HG03060 (cell line): ENCODE measurements at regions not wholly inside any gene's neighbourhood (a gene's known extent, or its start where the extent isn't known, plus 50 kb on each side); places are given as distances from the start of the nearest gene placed in this dataset.
"Not testable (repeated sequence)": the region's sequence is repeated elsewhere in the genome, so short reads cannot be mapped to it uniquely, and the experiment has no call there.

ENCODE experiments used
- ATAC-seq: cut with Tn5 transposase; IDR thresholded peaks from one replicate; pipeline ENCODE4 v1.9.1; 2021; ENCODE audit warnings: low read depth, moderate number of reproducible peaks; ENCODE audit not compliant: unreplicated experiment

DNA sequence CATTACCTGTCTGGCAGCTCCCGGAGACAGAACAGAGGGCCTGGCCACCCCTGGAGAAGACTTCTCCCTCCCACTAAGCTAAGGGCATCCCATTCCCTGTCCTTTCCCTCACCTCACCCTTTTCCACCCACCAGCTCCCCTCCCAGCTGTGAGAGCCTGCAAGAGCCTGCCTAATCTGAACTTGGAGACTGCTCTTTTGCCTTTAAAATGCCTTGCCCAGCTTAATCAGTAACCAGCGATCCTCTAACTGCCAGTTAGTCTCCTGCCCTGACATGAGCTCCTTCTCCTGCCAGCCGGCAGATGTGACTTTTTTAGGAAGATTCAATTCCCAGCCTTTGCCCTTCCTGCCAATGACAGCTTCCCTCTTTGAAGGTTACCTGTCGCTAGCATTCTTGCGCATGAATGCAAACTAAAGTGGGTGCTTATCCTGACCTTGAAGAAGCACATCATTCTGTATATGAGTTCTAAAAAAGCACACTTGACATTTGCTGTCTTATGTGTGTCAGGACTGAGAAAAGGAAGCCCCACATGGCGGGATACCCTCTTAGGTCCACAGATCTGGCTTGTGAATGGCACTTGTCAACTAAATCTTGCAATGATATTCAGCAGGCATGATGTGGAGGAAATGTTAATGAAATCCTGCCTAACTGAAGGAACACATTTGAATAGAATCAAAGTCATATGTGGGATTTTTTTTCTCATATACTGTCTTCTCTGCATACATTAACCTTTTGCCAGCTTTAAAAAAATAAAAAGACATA, 411.2 kb upstream of the SLC30A5 start:
- ATAC-seq, result no peak

DNA sequence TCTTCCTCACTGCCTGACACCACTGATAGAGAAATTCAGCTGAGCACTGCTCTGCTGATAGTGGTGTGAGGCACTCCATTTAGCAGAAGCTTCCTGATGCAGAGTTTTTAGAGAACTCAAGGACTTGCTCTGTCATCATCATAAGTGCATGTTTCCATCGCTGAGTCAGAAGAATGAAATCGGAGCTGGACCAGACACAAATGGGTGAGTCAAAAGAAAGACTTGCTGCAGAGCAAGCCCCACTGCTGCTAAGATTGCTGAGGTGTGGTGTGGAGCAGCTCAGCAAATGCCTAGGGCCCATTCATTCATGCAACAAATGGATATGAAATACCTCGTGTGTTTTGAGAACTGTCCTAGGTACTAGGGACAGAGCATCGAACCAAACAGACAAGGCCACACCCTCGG, 410.2 kb upstream of the SLC30A5 start:
- no peak for ATAC-seq

- no peak for ATAC-seq
Measured at GRCh38 chr5:68685863-68686262, 408.0 kb upstream of the SLC30A5 start.

DNA sequence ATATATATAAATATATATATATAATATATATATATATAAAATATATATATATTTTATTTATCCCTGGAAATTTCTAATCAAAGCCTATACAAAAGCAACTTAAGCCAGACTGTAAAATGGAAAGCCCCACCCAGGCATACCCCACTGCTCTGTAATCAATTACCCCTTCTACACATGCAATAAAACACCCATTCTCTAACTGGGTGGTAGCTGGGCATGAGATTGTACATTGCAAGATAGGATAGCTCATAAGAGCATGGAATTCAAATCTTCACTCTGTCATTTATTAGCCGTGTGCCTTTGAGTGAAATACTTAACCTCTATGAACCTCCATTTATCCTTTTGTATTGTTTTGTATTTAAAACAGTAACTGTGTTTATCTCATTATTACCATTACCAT, 405.3 kb upstream of the SLC30A5 start:
- no peak for ATAC-seq

- ATAC-seq, result no peak
Measured at GRCh38 chr5:68689010-68689409, 404.8 kb upstream of the SLC30A5 start.

GRCh38 chr5:68691874-68692273, 401.9 kb upstream of the SLC30A5 start:
- ATAC-seq, result not testable (repeated sequence)

DNA sequence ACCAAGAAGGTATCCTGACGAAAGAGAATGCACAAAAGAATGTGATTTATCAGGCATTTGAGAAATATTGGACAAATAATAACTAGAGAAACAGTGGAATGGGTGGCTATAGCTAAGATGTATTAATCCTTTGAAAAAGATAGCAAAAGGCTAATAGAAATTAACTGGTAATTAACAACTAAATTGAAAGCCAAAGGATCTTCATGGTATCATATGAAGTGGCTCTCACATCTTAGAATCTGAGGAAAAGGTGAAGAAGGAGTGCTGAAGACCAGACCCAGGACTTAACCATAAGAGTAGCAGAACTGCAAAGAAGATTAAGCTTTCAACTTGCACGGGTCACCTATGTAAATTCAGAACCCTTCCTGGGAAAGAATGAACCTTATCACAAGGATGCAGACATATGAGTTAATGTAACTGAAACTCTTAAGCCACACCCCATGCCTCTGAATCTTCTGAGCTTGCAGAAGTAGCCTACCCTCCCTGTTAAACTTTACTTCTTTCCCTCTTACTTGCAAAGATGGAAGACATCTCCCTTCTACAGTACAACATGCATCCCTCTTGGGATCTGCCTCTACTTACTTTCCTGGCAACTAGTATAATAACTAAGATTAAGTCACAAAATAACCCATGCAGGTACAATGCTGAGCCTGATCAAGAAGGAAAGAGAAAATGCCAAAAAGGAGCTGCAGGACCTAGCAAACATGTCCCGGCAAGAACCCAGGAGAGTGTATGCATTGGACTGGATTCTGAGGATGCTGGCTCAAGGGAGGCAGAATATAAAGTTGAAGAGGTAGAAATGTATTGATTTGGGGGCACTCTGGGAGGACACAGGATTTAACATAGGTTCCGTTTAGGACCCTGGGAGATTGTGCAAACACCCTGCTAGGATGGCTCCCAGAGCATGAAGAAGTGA, 395.5 kb upstream of the SLC30A5 start:
- no peak for ATAC-seq

- no peak for ATAC-seq
Measured at GRCh38 chr5:68699966-68700365, 393.8 kb upstream of the SLC30A5 start.

DNA sequence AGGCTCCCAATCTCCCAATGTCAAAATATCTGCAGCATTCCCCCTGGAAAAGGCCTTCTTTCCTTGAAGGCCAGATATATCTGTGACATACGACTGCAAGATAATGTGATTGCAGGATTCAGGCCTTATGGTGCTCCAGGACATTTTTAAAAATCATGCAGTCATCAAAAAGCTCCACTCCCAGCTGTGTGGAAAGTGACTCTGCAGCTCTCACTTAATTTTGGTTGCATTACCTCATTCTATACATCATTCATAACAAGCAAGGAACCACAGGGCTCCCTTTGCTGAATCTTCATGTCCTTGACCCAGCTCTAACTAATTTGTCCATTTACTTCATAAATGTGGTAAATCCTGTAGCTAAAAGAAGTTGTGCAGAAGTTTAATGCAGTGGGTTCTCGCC, 386.2 kb upstream of the SLC30A5 start:
- ATAC-seq, result no peak

DNA sequence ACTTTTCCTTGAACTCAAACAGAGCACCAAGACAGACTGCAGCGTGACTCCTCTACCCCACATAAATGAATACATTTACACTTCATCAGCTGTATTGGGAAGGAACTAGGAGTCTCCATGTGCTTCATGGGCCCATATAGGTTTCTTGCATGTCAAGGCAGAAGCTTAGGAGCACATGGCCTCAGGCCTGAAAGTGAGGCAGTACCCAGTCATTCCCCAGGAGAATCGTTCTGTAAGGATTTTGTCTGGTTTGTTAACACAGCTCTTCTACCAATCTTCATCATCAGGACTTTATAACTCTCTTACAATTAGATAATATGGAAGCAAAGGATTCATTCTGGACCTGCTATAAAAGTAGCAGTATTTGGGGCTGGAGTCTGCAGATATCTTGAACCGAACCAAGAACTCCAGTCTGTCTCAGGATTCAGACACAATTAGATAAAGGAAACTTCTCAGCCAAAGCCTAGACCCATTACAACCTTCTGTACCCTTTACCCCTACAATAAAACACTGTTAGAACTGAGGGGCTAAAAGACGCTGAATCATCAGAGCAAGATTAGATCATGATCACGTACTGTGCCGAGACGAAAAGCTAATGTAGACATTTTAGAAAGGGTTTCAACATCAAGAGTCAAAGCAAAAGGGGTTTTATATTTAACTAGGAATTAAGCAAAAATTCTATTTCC, 385.5 kb upstream of the SLC30A5 start:
- no peak for ATAC-seq

- no peak for ATAC-seq
Measured at GRCh38 chr5:68708842-68709170, 385.0 kb upstream of the SLC30A5 start.

DNA sequence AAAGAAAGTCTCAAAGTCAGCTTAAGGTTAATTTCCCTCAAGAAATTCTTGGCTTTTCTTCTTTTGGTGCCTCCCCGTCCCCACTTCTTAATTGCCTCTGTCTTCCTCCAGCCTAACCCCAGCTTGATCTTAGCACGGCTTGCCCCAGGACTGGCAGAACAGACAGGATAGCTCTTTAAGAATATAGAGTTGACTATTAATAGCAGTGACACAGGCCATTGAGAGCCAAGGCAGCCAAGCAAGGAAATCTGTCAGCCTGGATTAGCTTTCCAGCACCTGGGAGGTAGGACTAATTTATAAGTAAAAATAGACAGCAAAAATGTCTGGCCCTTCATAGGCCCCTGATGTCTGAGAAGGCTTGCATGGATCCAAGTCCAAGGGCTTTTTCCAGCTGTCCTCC, 384.6 kb upstream of the SLC30A5 start:
- no peak for ATAC-seq

DNA sequence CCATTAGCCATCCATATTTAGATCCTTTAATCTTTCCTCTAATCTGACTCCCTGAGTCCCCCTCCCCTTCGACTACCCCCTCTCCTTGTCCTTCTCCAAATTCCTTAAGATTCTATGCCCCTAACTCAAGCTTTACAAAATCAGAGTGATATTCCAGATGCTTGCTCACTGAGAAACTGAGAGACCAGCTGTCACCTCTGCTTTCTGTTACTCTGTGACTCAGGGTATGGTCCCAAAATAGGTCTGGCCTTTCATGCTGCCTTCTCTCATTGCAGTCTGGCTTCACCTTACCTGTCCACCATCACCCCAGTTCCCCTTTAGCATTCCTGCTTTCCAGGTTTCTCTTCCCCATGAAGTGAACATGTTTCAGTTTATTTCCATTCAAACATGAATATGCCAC, 383.3 kb upstream of the SLC30A5 start:
- ATAC-seq, result no peak

GRCh38 chr5:68711293-68712200, 382.3 kb upstream of the SLC30A5 start:
- peak; percentile 96 for ATAC-seq

GRCh38 chr5:68714810-68715209, 379.0 kb upstream of the SLC30A5 start:
- no peak for ATAC-seq

- no peak for ATAC-seq
Measured at GRCh38 chr5:68720884-68721610, 372.8 kb upstream of the SLC30A5 start.

DNA sequence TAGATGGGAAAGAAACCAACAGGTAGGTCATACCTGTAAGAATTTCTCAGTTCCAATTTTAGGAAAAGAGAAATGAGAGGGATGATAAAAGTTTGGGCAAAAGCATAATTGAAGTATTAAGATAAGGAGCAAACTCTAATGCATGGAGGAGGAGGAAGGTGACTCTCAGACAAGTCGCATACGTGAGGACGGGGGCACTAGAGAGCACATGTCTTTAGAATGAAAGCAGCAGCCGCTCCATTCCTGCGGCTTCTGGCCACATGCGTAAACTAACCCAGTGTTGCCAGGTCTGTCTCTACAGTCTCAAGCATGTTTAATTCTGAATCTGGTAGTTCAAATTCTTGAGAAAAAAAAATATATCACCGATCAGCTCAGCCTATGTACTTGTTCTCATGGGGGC, 371.5 kb upstream of the SLC30A5 start:
- ATAC-seq, result no peak

GRCh38 chr5:68725905-68726683, 367.7 kb upstream of the SLC30A5 start:
- no peak for ATAC-seq

DNA sequence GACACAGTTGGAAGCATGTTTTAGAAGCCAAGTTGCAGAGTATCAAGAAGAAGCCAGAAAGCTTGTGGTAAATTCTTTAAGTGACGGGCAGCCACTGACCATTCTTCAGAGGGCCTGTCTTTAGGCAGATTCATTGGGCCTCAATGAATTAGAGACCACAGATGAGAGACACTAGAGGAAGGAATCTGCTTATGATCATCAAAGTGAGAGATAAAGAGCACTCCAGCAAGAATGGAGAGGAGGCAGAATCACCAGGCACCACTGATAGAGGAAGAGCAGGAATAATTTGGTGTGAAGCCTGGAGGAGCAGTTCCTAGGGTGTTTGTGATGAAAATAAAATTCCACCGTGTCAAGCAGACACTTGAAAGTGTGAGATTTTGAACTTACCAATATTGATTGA, 365.9 kb upstream of the SLC30A5 start:
- ATAC-seq, result no peak
